ENCODE measurements at regions not wholly inside any gene's neighbourhood (a gene's known extent, or its start where the extent isn't known, plus 50 kb on each side); places are given as distances from the start of the nearest gene placed in this dataset.

- TF ChIP-seq CTCF (IDR thresholded peaks at IDR 0.05) (no peak), REST (IDR thresholded peaks at IDR 0.05; ENCODE audit: insufficient read depth in 1 of 2, low read depth in 2 of 2, low read length in 1 of 2) (no peak)
Measured at GRCh38 chr2:116153729-116154128, 1660.8 kb upstream of the DDX18 start.
